ENCODE measurements at regions not wholly inside any gene's neighbourhood (a gene's known extent, or its start where the extent isn't known, plus 50 kb on each side); places are given as distances from the start of the nearest gene placed in this dataset.

DNA sequence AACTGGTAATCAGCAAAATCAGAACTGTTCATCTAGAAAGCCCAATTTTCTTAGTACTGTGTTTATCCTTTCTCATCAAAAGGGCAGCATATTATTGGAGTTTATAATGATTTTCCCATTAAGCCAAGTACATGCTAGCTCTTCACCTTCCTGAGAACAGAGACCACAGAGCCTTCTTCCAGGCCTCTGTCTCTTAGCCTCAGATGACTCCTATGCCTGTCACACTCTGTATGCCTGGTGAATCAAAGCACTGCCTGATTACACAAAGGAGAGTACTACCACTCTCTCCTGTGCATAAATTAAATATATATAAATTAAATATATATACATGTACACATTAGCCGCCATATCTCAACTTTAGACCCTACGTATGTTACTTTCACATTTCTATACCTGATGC, 636.1 kb downstream of the NTRK3 start:
- Histone ChIP-seq H3K9ac (ENCODE audit: insufficient read depth, low read depth, low read length) (no peak overlapping the region), H3K4me2 (ENCODE audit: low read depth, low read length) (no peak overlapping the region), H3K4me1 (ENCODE audit: insufficient read depth, low read length) (no peaks in the 10 kb centered on the region), H3K79me2 (ENCODE audit: insufficient read depth, low read length) (no peaks in the 10 kb centered on the region), H3K9me3 (ENCODE audit: low read length) (peaks cover 82% of the 10 kb centered on the region), H3K27me3 (ENCODE audit: control insufficient read depth in 1 of 2, insufficient read depth in 2 of 2, low read length in 2 of 2) (no peaks in the 10 kb centered on the region), H3K4me3 (replicated peaks in 1 of 3; ENCODE audit: insufficient read depth in 1 of 3, low read depth in 2 of 3, low read length in 3 of 3) (no peak overlapping the region), H2AFZ (ENCODE audit: low read length) (no peak overlapping the region), H3K36me3 (replicated peaks in 1 of 2; ENCODE audit: control insufficient read depth in 1 of 2, insufficient read depth in 2 of 2, low read length in 2 of 2) (no peaks in the 10 kb centered on the region), H3K27ac (ENCODE audit: extremely low read length, insufficient read depth, low read length) (no peak overlapping the region), H4K20me1 (ENCODE audit: insufficient read depth, low read length) (no peaks in the 10 kb centered on the region)
- WGBS (ENCODE audit: low lambda C conversion rate) = 17% methylated on average over 2 of the region's 2 CpGs
- POLR2A ChIA-PET = no interaction called here
- no TSS peak for BruUV-seq (replicated peaks)
- TF ChIP-seq ZNF782 (CRISPR knock-in tag; IDR thresholded peaks at IDR 0.05; ENCODE audit: borderline replicate concordance) (no peak), NR2C2 (CRISPR knock-in tag; IDR thresholded peaks at IDR 0.05; ENCODE audit: borderline replicate concordance) (no peak), KLF15 (CRISPR knock-in tag; IDR thresholded peaks at IDR 0.05; ENCODE audit: borderline replicate concordance) (no peak), SMC3 (IDR thresholded peaks at IDR 0.05; ENCODE audit: low read length) (no peak), CBFB (CRISPR knock-in tag; IDR thresholded peaks at IDR 0.05) (no peak), ZNF564 (CRISPR knock-in tag; IDR thresholded peaks at IDR 0.05) (no peak)
- in situ Hi-C loops (cut with HindIII; ENCODE audit: extremely low pct_ligation_motif_present, low pct_unique_long_range_greater_than_20kb) (no loop called here), intact Hi-C loops (cut with micrococcal nuclease; ENCODE audit: unreplicated experiment) (no loop called here)
- CTCF ChIA-PET (ENCODE audit: low intra/inter-chr PET ratio, low total read pairs) = no interaction called here
- DNase-seq (ENCODE audit: low spot score) (no peak), ATAC-seq (no peak), FAIRE-seq (no peak)

DNA sequence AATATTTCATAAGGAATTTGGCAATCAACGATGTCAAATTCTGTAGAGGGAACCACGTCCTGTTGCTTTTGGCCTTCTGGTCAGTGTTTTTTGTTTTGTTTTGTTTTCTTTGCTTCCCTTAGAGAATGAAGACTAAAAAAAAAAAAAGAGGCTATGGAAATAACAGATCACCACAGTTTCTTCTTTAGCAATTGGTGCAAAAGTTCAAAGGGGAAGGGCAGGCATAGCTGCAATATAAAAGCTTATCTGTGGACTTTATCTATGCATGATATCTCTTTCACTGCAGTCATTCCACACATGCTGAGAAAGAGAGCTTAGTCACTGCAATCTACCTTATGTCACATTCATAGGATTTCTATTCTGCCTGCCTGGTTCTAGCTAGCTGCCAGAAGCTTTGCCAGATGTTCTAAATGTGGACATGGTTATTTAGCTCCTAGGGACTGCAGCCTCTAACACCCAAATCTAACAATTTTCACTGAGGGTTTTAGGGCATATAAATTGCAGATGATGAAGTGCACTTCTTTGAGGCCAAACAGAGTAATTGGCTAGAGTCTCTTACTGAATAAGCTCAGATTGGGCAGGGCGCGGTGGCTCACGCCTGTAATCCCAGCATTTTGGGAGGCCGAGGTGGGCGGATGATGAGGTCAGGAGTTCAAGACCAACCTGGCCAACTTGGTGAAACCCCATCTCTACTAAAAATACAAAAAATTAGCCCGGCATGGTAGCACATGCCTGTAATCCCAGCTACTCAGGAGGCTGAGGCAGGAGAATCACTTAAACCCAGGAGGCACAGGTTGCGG, 637.2 kb downstream of the NTRK3 start:
- Histone ChIP-seq H3K27me3 (ENCODE audit: control insufficient read depth in 1 of 2, insufficient read depth in 2 of 2, low read length in 2 of 2) (no peaks in the 10 kb centered on the region), H3K4me2 (ENCODE audit: low read depth, low read length) (no peak overlapping the region), H2AFZ (ENCODE audit: low read length) (no peak overlapping the region), H4K20me1 (ENCODE audit: insufficient read depth, low read length) (no peaks in the 10 kb centered on the region), H3K9ac (ENCODE audit: insufficient read depth, low read depth, low read length) (no peak overlapping the region), H3K79me2 (ENCODE audit: insufficient read depth, low read length) (no peaks in the 10 kb centered on the region), H3K9me3 (ENCODE audit: low read length) (peaks cover 82% of the 10 kb centered on the region), H3K27ac (ENCODE audit: extremely low read length, insufficient read depth, low read length) (no peak overlapping the region), H3K36me3 (replicated peaks in 1 of 2; ENCODE audit: control insufficient read depth in 1 of 2, insufficient read depth in 2 of 2, low read length in 2 of 2) (no peaks in the 10 kb centered on the region), H3K4me1 (ENCODE audit: insufficient read depth, low read length) (no peaks in the 10 kb centered on the region), H3K4me3 (replicated peaks in 1 of 3; ENCODE audit: insufficient read depth in 1 of 3, low read depth in 2 of 3, low read length in 3 of 3) (no peak overlapping the region)
- no TSS peak for BruUV-seq (replicated peaks)
- ChIA-PET POLR2A (no interaction called here), CTCF (ENCODE audit: low intra/inter-chr PET ratio, low total read pairs) (no interaction called here)
- intact Hi-C loops (cut with micrococcal nuclease; ENCODE audit: unreplicated experiment) = no loop called here
- ATAC-seq (no peak), DNase-seq (ENCODE audit: low spot score) (no peak), FAIRE-seq (no peak)
- WGBS (ENCODE audit: low lambda C conversion rate) = 59% methylated on average over 9 of the region's 9 CpGs
- in situ Hi-C loops (cut with HindIII; ENCODE audit: extremely low pct_ligation_motif_present, low pct_unique_long_range_greater_than_20kb) = no loop called here
- TF ChIP-seq, protein P1, sequence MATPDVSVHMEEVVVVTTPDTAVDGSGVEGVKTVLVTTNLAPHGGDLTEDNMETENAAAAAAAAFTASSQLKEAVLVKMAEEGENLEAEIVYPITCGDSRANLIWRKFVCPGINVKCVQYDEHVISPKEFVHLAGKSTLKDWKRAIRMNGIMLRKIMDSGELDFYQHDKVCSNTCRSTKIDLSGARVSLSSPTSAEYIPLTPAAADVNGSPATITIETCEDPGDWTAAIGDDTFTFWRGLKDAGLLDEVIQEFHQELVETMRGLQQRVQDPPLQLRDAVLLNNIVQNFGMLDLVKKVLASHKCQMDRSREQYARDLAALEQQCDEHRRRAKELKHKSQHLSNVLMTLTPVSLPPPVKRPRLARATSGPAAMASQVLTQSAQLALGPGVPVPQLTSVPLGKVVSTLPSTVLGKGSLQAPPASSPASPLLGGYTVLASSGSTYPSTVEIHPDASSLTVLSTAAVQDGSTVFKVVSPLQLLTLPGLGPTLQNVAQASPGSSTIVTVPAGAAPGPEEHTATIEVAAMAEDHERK (CRISPR knock-in tag; IDR thresholded peaks at IDR 0.05; ENCODE audit: low read depth) = no peak
- TF ChIP-seq ZNF652 (CRISPR knock-in tag; IDR thresholded peaks at IDR 0.05; ENCODE audit: borderline replicate concordance, low read depth) (no peak), ZNF670 (CRISPR knock-in tag; IDR thresholded peaks at IDR 0.05; ENCODE audit: borderline replicate concordance) (no peak), ZSCAN12 (CRISPR knock-in tag; IDR thresholded peaks at IDR 0.05) (no peak), PCBP1 (IDR thresholded peaks at IDR 0.05; ENCODE audit: borderline replicate concordance, low read depth, low read length) (no peak), ZFP1 (CRISPR knock-in tag; IDR thresholded peaks at IDR 0.05) (no peak), NR2F6 (IDR thresholded peaks at IDR 0.05) (no peak), NR2F6 (CRISPR knock-in tag; IDR thresholded peaks at IDR 0.05) (no peak), SATB2 (CRISPR knock-in tag; IDR thresholded peaks at IDR 0.05) (no peak), NFE2L2 (IDR thresholded peaks at IDR 0.05; ENCODE audit: low read length) (no peak), SMAD3 (CRISPR knock-in tag; IDR thresholded peaks at IDR 0.05) (no peak), REPIN1 (CRISPR knock-in tag; IDR thresholded peaks at IDR 0.05; ENCODE audit: borderline replicate concordance, low read depth) (no peak), ZNF160 (CRISPR knock-in tag; IDR thresholded peaks at IDR 0.05) (no peak), SCMH1 (CRISPR knock-in tag; IDR thresholded peaks at IDR 0.05; ENCODE audit: borderline replicate concordance) (no peak), RFXANK (CRISPR knock-in tag; IDR thresholded peaks at IDR 0.05) (no peak)

Measured in HepG2 (cell line).